ENCODE measurements at regions not wholly inside any gene's neighbourhood (a gene's known extent, or its start where the extent isn't known, plus 50 kb on each side); places are given as distances from the start of the nearest gene placed in this dataset.
"Not testable (repeated sequence)": the region's sequence is repeated elsewhere in the genome, so short reads cannot be mapped to it uniquely, and the experiment has no call there.

DNA sequence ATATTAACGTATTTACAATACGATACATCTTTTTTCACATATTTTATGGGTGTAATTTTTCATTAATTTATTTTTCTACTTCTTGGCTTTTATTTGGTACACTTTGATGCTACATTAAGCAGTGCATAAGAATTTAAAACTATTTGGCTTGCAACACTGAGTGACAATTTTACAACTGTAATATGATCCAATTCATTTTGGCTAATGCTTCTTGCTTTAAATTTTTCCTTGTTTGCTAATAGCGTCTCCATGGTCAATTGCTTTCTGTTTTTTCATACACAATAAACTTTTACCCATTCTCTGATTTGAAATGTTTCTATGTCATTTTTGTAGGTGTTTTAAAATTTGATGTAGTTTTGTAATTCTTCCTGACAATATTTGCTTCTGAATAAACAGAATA lies 773.2 kb downstream of the FAM181B start:
- Histone ChIP-seq H3K4me1 (ENCODE audit: control insufficient read depth in 4 of 4, insufficient read depth in 4 of 4, low read length in 3 of 4) (no peaks in the 10 kb centered on the region), H3K9ac (ENCODE audit: low read depth in 1 of 2, low read length in 2 of 2) (no peak overlapping the region), H3K4me3 (ENCODE audit: low read depth in 1 of 3, low read length in 3 of 3) (no peak overlapping the region), H3K27ac (ENCODE audit: low read depth in 1 of 2, low read length in 2 of 2) (no peak overlapping the region), H3K9me3 (ENCODE audit: control insufficient read depth in 4 of 4, low read length in 3 of 4) (no peaks in the 10 kb centered on the region), H3K36me3 (ENCODE audit: control insufficient read depth in 4 of 4, insufficient read depth in 3 of 4, low read depth in 1 of 4, low read length in 3 of 4) (no peaks in the 10 kb centered on the region), H3K27me3 (ENCODE audit: control insufficient read depth in 4 of 4, insufficient read depth in 4 of 4, low read length in 3 of 4) (no peaks in the 10 kb centered on the region)
- no peak for DNase-seq (ENCODE audit: low spot score)
- TF ChIP-seq RXRA (IDR thresholded peaks at IDR 0.05) (no peak), FOXA1 (IDR thresholded peaks at IDR 0.05) (no peak), TAF1 (conservative IDR thresholded peaks at IDR 0.05) (no peak), FOXA2 (IDR thresholded peaks at IDR 0.05) (no peak)
- TF ChIP-seq, protein P1, sequence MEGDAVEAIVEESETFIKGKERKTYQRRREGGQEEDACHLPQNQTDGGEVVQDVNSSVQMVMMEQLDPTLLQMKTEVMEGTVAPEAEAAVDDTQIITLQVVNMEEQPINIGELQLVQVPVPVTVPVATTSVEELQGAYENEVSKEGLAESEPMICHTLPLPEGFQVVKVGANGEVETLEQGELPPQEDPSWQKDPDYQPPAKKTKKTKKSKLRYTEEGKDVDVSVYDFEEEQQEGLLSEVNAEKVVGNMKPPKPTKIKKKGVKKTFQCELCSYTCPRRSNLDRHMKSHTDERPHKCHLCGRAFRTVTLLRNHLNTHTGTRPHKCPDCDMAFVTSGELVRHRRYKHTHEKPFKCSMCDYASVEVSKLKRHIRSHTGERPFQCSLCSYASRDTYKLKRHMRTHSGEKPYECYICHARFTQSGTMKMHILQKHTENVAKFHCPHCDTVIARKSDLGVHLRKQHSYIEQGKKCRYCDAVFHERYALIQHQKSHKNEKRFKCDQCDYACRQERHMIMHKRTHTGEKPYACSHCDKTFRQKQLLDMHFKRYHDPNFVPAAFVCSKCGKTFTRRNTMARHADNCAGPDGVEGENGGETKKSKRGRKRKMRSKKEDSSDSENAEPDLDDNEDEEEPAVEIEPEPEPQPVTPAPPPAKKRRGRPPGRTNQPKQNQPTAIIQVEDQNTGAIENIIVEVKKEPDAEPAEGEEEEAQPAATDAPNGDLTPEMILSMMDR (IDR thresholded peaks at IDR 0.05; ENCODE audit: low read depth, low read length, missing input control): no peak
- TF ChIP-seq, protein P2, sequence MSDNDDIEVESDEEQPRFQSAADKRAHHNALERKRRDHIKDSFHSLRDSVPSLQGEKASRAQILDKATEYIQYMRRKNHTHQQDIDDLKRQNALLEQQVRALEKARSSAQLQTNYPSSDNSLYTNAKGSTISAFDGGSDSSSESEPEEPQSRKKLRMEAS (IDR thresholded peaks at IDR 0.05): no peak
- 84% methylated on average over 3 of the region's 3 CpGs for WGBS

GRCh38 chr11:81959341-81959740 lies 774.3 kb downstream of the FAM181B start:
- no peaks in the 10 kb centered on the region for H3K9me3 ChIP-seq (ENCODE audit: control insufficient read depth in 4 of 4, low read length in 3 of 4)
- no peak overlapping the region for H3K27ac ChIP-seq (ENCODE audit: low read depth in 1 of 2, low read length in 2 of 2)
- H3K36me3 ChIP-seq (ENCODE audit: control insufficient read depth in 4 of 4, insufficient read depth in 3 of 4, low read depth in 1 of 4, low read length in 3 of 4): no peaks in the 10 kb centered on the region
- H3K4me3 ChIP-seq (ENCODE audit: low read depth in 1 of 3, low read length in 3 of 3): no peak overlapping the region
- H3K9ac ChIP-seq (ENCODE audit: low read depth in 1 of 2, low read length in 2 of 2): no peak overlapping the region
- H3K27me3 ChIP-seq (ENCODE audit: control insufficient read depth in 4 of 4, insufficient read depth in 4 of 4, low read length in 3 of 4): no peaks in the 10 kb centered on the region
- no peaks in the 10 kb centered on the region for H3K4me1 ChIP-seq (ENCODE audit: control insufficient read depth in 4 of 4, insufficient read depth in 4 of 4, low read length in 3 of 4)
- DNase-seq (ENCODE audit: low spot score): no peak
- TF ChIP-seq, protein P3, sequence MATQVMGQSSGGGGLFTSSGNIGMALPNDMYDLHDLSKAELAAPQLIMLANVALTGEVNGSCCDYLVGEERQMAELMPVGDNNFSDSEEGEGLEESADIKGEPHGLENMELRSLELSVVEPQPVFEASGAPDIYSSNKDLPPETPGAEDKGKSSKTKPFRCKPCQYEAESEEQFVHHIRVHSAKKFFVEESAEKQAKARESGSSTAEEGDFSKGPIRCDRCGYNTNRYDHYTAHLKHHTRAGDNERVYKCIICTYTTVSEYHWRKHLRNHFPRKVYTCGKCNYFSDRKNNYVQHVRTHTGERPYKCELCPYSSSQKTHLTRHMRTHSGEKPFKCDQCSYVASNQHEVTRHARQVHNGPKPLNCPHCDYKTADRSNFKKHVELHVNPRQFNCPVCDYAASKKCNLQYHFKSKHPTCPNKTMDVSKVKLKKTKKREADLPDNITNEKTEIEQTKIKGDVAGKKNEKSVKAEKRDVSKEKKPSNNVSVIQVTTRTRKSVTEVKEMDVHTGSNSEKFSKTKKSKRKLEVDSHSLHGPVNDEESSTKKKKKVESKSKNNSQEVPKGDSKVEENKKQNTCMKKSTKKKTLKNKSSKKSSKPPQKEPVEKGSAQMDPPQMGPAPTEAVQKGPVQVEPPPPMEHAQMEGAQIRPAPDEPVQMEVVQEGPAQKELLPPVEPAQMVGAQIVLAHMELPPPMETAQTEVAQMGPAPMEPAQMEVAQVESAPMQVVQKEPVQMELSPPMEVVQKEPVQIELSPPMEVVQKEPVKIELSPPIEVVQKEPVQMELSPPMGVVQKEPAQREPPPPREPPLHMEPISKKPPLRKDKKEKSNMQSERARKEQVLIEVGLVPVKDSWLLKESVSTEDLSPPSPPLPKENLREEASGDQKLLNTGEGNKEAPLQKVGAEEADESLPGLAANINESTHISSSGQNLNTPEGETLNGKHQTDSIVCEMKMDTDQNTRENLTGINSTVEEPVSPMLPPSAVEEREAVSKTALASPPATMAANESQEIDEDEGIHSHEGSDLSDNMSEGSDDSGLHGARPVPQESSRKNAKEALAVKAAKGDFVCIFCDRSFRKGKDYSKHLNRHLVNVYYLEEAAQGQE (IDR thresholded peaks at IDR 0.05): no peak
- TF ChIP-seq HNF4A (conservative IDR thresholded peaks at IDR 0.05) (no peak), TAF1 (conservative IDR thresholded peaks at IDR 0.05) (no peak)
- 49% methylated on average over 2 of the region's 2 CpGs for WGBS

DNA sequence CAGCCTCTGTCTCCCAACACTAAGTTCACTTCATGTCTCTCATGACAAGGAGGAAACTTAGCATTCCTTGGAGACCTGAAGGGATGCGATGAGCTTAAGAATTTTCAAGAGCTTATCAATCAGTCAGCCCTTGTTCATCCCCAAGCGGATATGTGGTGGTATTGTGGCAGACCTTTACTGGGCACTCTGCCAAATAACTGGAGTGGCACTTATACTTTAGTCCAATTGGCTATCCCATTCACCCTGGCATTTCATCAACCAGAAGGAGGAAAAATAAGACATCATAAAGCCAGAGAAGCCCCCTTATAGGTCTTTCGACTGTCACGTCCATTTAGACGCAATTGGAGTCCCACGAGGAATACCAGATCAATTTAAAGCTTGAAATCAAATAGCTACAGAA lies 779.4 kb downstream of the FAM181B start:
- not testable (repeated sequence) for H3K36me3 ChIP-seq (ENCODE audit: control insufficient read depth in 4 of 4, insufficient read depth in 3 of 4, low read depth in 1 of 4, low read length in 3 of 4); DNase-seq (ENCODE audit: low spot score); H3K27me3 ChIP-seq (ENCODE audit: control insufficient read depth in 4 of 4, insufficient read depth in 4 of 4, low read length in 3 of 4); H3K4me3 ChIP-seq (ENCODE audit: low read depth in 1 of 3, low read length in 3 of 3); H3K9me3 ChIP-seq (ENCODE audit: control insufficient read depth in 4 of 4, low read length in 3 of 4); H3K9ac ChIP-seq (ENCODE audit: low read depth in 1 of 2, low read length in 2 of 2); H3K27ac ChIP-seq (ENCODE audit: low read depth in 1 of 2, low read length in 2 of 2); H3K4me1 ChIP-seq (ENCODE audit: control insufficient read depth in 4 of 4, insufficient read depth in 4 of 4, low read length in 3 of 4)
- 95% methylated on average over 6 of the region's 6 CpGs for whole genome bisulfite sequencing

- 75% methylated on average over 3 of the region's 3 CpGs for WGBS
- H3K36me3 ChIP-seq (ENCODE audit: control insufficient read depth in 4 of 4, insufficient read depth in 3 of 4, low read depth in 1 of 4, low read length in 3 of 4): no peaks in the 10 kb centered on the region
- H3K9me3 ChIP-seq (ENCODE audit: control insufficient read depth in 4 of 4, low read length in 3 of 4): no peaks in the 10 kb centered on the region
- no peak for DNase-seq (ENCODE audit: low spot score)
- H3K4me3 ChIP-seq (ENCODE audit: low read depth in 1 of 3, low read length in 3 of 3): no peak overlapping the region
- no peak overlapping the region for H3K9ac ChIP-seq (ENCODE audit: low read depth in 1 of 2, low read length in 2 of 2)
- H3K27ac ChIP-seq (ENCODE audit: low read depth in 1 of 2, low read length in 2 of 2): no peak overlapping the region
- H3K27me3 ChIP-seq (ENCODE audit: control insufficient read depth in 4 of 4, insufficient read depth in 4 of 4, low read length in 3 of 4): no peaks in the 10 kb centered on the region
- TF ChIP-seq FOXA2 (IDR thresholded peaks at IDR 0.05) (no peak), JUND (IDR thresholded peaks at IDR 0.05) (no peak), HNF4A (conservative IDR thresholded peaks at IDR 0.05) (no peak), SP1 (IDR thresholded peaks at IDR 0.05) (no peak), FOXA1 (IDR thresholded peaks at IDR 0.05) (no peak), NR2F2 (IDR thresholded peaks at IDR 0.05) (no peak)
- TF ChIP-seq, protein P2 (IDR thresholded peaks at IDR 0.05): no peak
- TF ChIP-seq, protein P1 (IDR thresholded peaks at IDR 0.05; ENCODE audit: low read depth, low read length, missing input control): no peak
- no peaks in the 10 kb centered on the region for H3K4me1 ChIP-seq (ENCODE audit: control insufficient read depth in 4 of 4, insufficient read depth in 4 of 4, low read length in 3 of 4)
Measured at GRCh38 chr11:81946831-81947230, 786.8 kb downstream of the FAM181B start.

Measured in liver (tissue), 8 donors.